SK-N-SH treated with all-trans-retinoic acid at 6 μM for 48 hours (cell line): ENCODE measurements at regions not wholly inside any gene's neighbourhood (a gene's known extent, or its start where the extent isn't known, plus 50 kb on each side); places are given as distances from the start of the nearest gene placed in this dataset.

Source experiments
- ATAC-seq: fragments of 200-7000 bp; cut with Tn5 transposase; 3 replicates; pipeline ENCODE4 v1.9.1; 2020; ENCODE audit warnings: mild to moderate bottlenecking, moderate library complexity
- ARNTL ChIP-seq: fragments of 450-650 bp; formaldehyde crosslinking; IDR thresholded peaks from 2 replicates; pipeline ENCODE4 v1.5.0; 2020; ENCODE audit warnings: low read depth, mild to moderate bottlenecking, moderate library complexity, borderline replicate concordance
- BACH2 ChIP-seq: fragments of 250-450 bp; sonication (Bioruptor Pico); IDR thresholded peaks from 2 replicates; pipeline ENCODE4 v1.9.0; 2021; ENCODE audit warnings: mild to moderate bottlenecking, borderline replicate concordance
- CREB5 ChIP-seq: fragments of 250-450 bp; sonication (Bioruptor Pico); IDR thresholded peaks from 2 replicates; pipeline ENCODE4 v1.5.1; 2020; ENCODE audit warnings: low read depth, mild to moderate bottlenecking, moderate library complexity
- CSDC2 ChIP-seq: fragments of 250-450 bp; sonication (Bioruptor Pico); IDR thresholded peaks from 2 replicates; pipeline ENCODE4 v1.5.0; 2020; ENCODE audit warnings: mild to moderate bottlenecking, moderate library complexity
- CSRNP3 ChIP-seq: fragments of 250-450 bp; sonication (Bioruptor Pico); IDR thresholded peaks from 2 replicates; pipeline ENCODE4 v1.5.1; 2021; ENCODE audit warnings: mild to moderate bottlenecking, moderate library complexity
- ESRRG ChIP-seq: fragments of 250-450 bp; sonication (Bioruptor Pico); IDR thresholded peaks from 2 replicates; pipeline ENCODE4 v1.6.1; 2021; ENCODE audit warnings: mild to moderate bottlenecking
- OSR1 ChIP-seq: fragments of 250-450 bp; sonication (Bioruptor Pico); IDR thresholded peaks from 2 replicates; pipeline ENCODE4 v1.8.0; 2022; ENCODE audit warnings: moderate library complexity, mild to moderate bottlenecking, inconsistent platforms
- PATZ1 ChIP-seq: fragments of 250-450 bp; sonication (Bioruptor Pico); IDR thresholded peaks from 2 replicates; pipeline ENCODE4 v1.8.0; 2020; ENCODE audit warnings: mild to moderate bottlenecking, moderate library complexity, borderline replicate concordance
- PPARA ChIP-seq: fragments of 250-450 bp; sonication (Bioruptor Pico); IDR thresholded peaks from 2 replicates; pipeline ENCODE4 v1.5.0; 2020; ENCODE audit warnings: mild to moderate bottlenecking, borderline replicate concordance
- RARB ChIP-seq: fragments of 250-450 bp; sonication (Bioruptor Pico); IDR thresholded peaks from 2 replicates; pipeline ENCODE4 v1.8.0; 2021; ENCODE audit warnings: mild to moderate bottlenecking, moderate library complexity
- SNAI2 ChIP-seq: fragments of 250-450 bp; sonication (Bioruptor Pico); IDR thresholded peaks from 2 replicates; pipeline ENCODE4 v1.5.0; 2020; ENCODE audit warnings: mild to moderate bottlenecking, moderate library complexity
- TCF4 ChIP-seq: fragments of 250-450 bp; sonication (Bioruptor Pico); IDR thresholded peaks from 2 replicates; pipeline ENCODE4 v1.8.0; 2021; ENCODE audit warnings: mild to moderate bottlenecking, moderate library complexity, borderline replicate concordance
- TOX ChIP-seq: fragments of 250-450 bp; sonication (Bioruptor Pico); IDR thresholded peaks from 2 replicates; pipeline ENCODE4 v1.8.0; 2021; ENCODE audit warnings: mild to moderate bottlenecking, moderate library complexity, borderline replicate concordance
- TSHZ2 ChIP-seq: fragments of 250-450 bp; sonication (Bioruptor Pico); IDR thresholded peaks from 2 replicates; pipeline ENCODE4 v1.5.0; 2020; ENCODE audit warnings: mild to moderate bottlenecking, moderate library complexity
- ZC3H10 ChIP-seq: fragments of 250-450 bp; sonication (Bioruptor Pico); IDR thresholded peaks from 2 replicates; pipeline ENCODE4 v1.5.1; 2021; ENCODE audit warnings: mild to moderate bottlenecking, moderate library complexity
- ZFP3 ChIP-seq: fragments of 250-450 bp; sonication (Bioruptor Pico); IDR thresholded peaks from 2 replicates; pipeline ENCODE4 v1.5.0; 2020; ENCODE audit warnings: mild to moderate bottlenecking, moderate library complexity
- ZFP30 ChIP-seq: fragments of 450-650 bp; formaldehyde crosslinking; IDR thresholded peaks from 2 replicates; pipeline ENCODE4 v1.5.0; 2022; ENCODE audit warnings: mild to moderate bottlenecking, moderate library complexity
- ZNF565 ChIP-seq: fragments of 450-650 bp; formaldehyde crosslinking; conservative IDR thresholded peaks from 2 replicates; pipeline ENCODE4 v1.5.0; 2020; ENCODE audit warnings: low read depth, mild to moderate bottlenecking, moderate library complexity
- ZNF70 ChIP-seq: fragments of 450-650 bp; formaldehyde crosslinking; IDR thresholded peaks from 2 replicates; pipeline ENCODE4 v1.5.0; 2020; ENCODE audit warnings: mild to moderate bottlenecking, moderate library complexity
- ZNF8 ChIP-seq: fragments of 450-650 bp; formaldehyde crosslinking; IDR thresholded peaks from 2 replicates; pipeline ENCODE4 v1.5.0; 2020; ENCODE audit warnings: mild to moderate bottlenecking, moderate library complexity

- TF ChIP-seq ARNTL (no peak), PPARA (no peak), TSHZ2 (CRISPR knock-in tag) (no peak), ESRRG (CRISPR knock-in tag) (no peak), ZNF8 (CRISPR knock-in tag) (no peak), PATZ1 (CRISPR knock-in tag) (no peak), BACH2 (CRISPR knock-in tag) (no peak), ZFP30 (CRISPR knock-in tag) (no peak), RARB (CRISPR knock-in tag) (no peak), ZFP3 (CRISPR knock-in tag) (no peak), SNAI2 (CRISPR knock-in tag) (no peak), CSRNP3 (CRISPR knock-in tag) (no peak), ZNF565 (CRISPR knock-in tag) (no peak), CSDC2 (no peak), TOX (CRISPR knock-in tag) (no peak), ZNF70 (no peak), CREB5 (no peak), TCF4 (CRISPR knock-in tag) (no peak), OSR1 (CRISPR knock-in tag) (no peak)
- no peak for ATAC-seq
Observed at GRCh38 chr1:175824079-175824478, 80.7 kb upstream of the TNR start.

GRCh38 chr1:175823406-175823805, 80.0 kb upstream of the TNR start:
- no peak for ATAC-seq
- TF ChIP-seq OSR1 (CRISPR knock-in tag) (no peak), BACH2 (CRISPR knock-in tag) (no peak), ZFP3 (CRISPR knock-in tag) (no peak), CREB5 (no peak), TCF4 (CRISPR knock-in tag) (no peak), ARNTL (no peak), ZC3H10 (no peak), CSRNP3 (CRISPR knock-in tag) (no peak), PATZ1 (CRISPR knock-in tag) (no peak), CSDC2 (no peak), PPARA (no peak)
